OCI-LY3 (cell line): ENCODE measurements at regions not wholly inside any gene's neighbourhood (a gene's known extent, or its start where the extent isn't known, plus 50 kb on each side); places are given as distances from the start of the nearest gene placed in this dataset.

ENCODE experiments used
- H2AFZ ChIP-seq: fragments of 200-600, 300-600 bp; shearing (Covaris generic); 2 replicates; pipeline ENCODE4 v1.6.0; 2014; ENCODE audit warnings: antibody characterized with exemption, low read depth, low read length
- H3K27ac ChIP-seq: fragments of 200-600, 300-600 bp; sonication (generic); 2 replicates; pipeline ENCODE4 v1.5.1; 2014; ENCODE audit warnings: mild to moderate bottlenecking, low read length, moderate library complexity, mixed read lengths
- H3K27me3 ChIP-seq: fragments of 200-600, 300-600 bp; sonication (generic); 2 replicates; pipeline ENCODE4 v1.6.1; 2014; ENCODE audit warnings: low read depth, low read length, mixed read lengths
- H3K36me3 ChIP-seq: fragments of 200-600, 300-600 bp; sonication (generic); replicated peaks from 2 replicates; pipeline ENCODE3; 2014; ENCODE audit warnings: low read depth, low read length, mixed read lengths
- H3K4me1 ChIP-seq: fragments of 300-600, 200-600 bp; sonication (generic); 2 replicates; pipeline ENCODE4 v1.6.1; 2014; ENCODE audit warnings: low read length, mixed read lengths
- H3K4me2 ChIP-seq: fragments of 200-600, 300-600 bp; sonication (generic); 2 replicates; pipeline ENCODE4 v1.6.1; 2014; ENCODE audit warnings: low read length, mixed read lengths
- H3K4me3 ChIP-seq: fragments of 300-600, 200-600 bp; sonication (generic); 2 replicates; pipeline ENCODE4 v1.5.1; 2014; ENCODE audit warnings: antibody characterized with exemption, mild to moderate bottlenecking, low read length, moderate library complexity
- H3K79me2 ChIP-seq: fragments of 300-600, 200-600 bp; shearing (Covaris generic); 2 replicates; pipeline ENCODE4 v1.6.1; 2014; ENCODE audit warnings: mild to moderate bottlenecking, low read length, mixed read lengths
- H3K9ac ChIP-seq: fragments of 300-600, 200-600 bp; shearing (Covaris generic); 2 replicates; pipeline ENCODE4 v1.6.0; 2014; ENCODE audit warnings: mild to moderate bottlenecking, low read length, moderate library complexity
- H3K9me3 ChIP-seq: fragments of 200-600, 300-600 bp; shearing (Covaris generic); 2 replicates; pipeline ENCODE4 v1.6.1; 2014; ENCODE audit warnings: low read length, mixed read lengths; ENCODE audit not compliant: insufficient read depth
- H4K20me1 ChIP-seq: fragments of 200-600, 300-600 bp; sonication (generic); 2 replicates; pipeline ENCODE4 v1.6.1; 2016; ENCODE audit warnings: low read length, mixed read lengths; ENCODE audit not compliant: insufficient read depth
- EZH2phosphoT487 ChIP-seq: fragments of 200-600 bp; shearing (Covaris generic); IDR thresholded peaks from 2 replicates; pipeline ENCODE4 v1.6.1; 2018; ENCODE audit warnings: antibody characterized with exemption, mixed run types, low read depth
- TF ChIP-seq, protein P1 (sequence below): fragments of 200-600, 300-600 bp; sonication (generic); IDR thresholded peaks from 2 replicates; pipeline ENCODE4 v1.5.1; 2014; ENCODE audit warnings: antibody characterized with exemption, low read length, low read depth

GRCh38 chr18:10242936-10243680 is 211.3 kb upstream of the APCDD1 start:
- H2AFZ ChIP-seq, result no peak overlapping the region
- no peak for TF ChIP-seq EZH2phosphoT487
- TF ChIP-seq, protein P1, sequence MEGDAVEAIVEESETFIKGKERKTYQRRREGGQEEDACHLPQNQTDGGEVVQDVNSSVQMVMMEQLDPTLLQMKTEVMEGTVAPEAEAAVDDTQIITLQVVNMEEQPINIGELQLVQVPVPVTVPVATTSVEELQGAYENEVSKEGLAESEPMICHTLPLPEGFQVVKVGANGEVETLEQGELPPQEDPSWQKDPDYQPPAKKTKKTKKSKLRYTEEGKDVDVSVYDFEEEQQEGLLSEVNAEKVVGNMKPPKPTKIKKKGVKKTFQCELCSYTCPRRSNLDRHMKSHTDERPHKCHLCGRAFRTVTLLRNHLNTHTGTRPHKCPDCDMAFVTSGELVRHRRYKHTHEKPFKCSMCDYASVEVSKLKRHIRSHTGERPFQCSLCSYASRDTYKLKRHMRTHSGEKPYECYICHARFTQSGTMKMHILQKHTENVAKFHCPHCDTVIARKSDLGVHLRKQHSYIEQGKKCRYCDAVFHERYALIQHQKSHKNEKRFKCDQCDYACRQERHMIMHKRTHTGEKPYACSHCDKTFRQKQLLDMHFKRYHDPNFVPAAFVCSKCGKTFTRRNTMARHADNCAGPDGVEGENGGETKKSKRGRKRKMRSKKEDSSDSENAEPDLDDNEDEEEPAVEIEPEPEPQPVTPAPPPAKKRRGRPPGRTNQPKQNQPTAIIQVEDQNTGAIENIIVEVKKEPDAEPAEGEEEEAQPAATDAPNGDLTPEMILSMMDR, result no peak
- no peak overlapping the region for H3K27ac ChIP-seq
- H3K27me3 ChIP-seq, result no peaks in the 10 kb centered on the region; the same call in 1 of the 2 replicates
- H4K20me1 ChIP-seq, result no peaks in the 10 kb centered on the region
- no peaks in the 10 kb centered on the region for H3K9me3 ChIP-seq
- no peak overlapping the region for H3K4me3 ChIP-seq
- H3K36me3 ChIP-seq, result no peaks in the 10 kb centered on the region
- H3K9ac ChIP-seq, result no peak overlapping the region
- no peaks in the 10 kb centered on the region for H3K4me1 ChIP-seq
- H3K79me2 ChIP-seq, result no peaks in the 10 kb centered on the region
- no peak overlapping the region for H3K4me2 ChIP-seq

DNA sequence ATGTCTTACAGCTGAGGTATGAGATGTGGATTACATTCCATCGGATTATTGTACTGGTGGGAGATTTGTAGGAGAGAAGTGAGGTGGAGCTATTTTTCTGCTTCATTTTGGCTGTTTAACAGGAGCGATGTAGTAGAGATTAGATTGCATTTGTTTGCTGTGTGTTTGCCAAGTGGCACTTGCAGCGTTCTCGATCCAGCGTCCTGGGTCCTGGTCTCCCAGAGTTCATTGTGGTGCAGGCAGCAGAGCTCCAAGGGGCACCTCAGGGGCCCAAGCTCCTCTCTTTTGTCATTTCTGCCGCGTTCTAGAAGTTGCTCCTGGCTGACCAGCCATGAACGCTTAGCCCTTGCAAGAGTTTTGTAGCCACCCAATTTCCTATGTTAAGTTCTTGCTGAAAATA is 210.1 kb upstream of the APCDD1 start:
- H3K9me3 ChIP-seq, result no peaks in the 10 kb centered on the region
- H3K9ac ChIP-seq, result no peak overlapping the region
- no peaks in the 10 kb centered on the region for H3K4me1 ChIP-seq
- H3K4me2 ChIP-seq, result no peak overlapping the region
- H3K36me3 ChIP-seq, result no peaks in the 10 kb centered on the region
- H3K27me3 ChIP-seq, result no peaks in the 10 kb centered on the region; the same call in 1 of the 2 replicates
- no peaks in the 10 kb centered on the region for H3K79me2 ChIP-seq
- no peak overlapping the region for H2AFZ ChIP-seq
- TF ChIP-seq EZH2phosphoT487, result no peak
- TF ChIP-seq, protein P1, result no peak
- H4K20me1 ChIP-seq, result no peaks in the 10 kb centered on the region
- no peak overlapping the region for H3K27ac ChIP-seq
- no peak overlapping the region for H3K4me3 ChIP-seq

DNA sequence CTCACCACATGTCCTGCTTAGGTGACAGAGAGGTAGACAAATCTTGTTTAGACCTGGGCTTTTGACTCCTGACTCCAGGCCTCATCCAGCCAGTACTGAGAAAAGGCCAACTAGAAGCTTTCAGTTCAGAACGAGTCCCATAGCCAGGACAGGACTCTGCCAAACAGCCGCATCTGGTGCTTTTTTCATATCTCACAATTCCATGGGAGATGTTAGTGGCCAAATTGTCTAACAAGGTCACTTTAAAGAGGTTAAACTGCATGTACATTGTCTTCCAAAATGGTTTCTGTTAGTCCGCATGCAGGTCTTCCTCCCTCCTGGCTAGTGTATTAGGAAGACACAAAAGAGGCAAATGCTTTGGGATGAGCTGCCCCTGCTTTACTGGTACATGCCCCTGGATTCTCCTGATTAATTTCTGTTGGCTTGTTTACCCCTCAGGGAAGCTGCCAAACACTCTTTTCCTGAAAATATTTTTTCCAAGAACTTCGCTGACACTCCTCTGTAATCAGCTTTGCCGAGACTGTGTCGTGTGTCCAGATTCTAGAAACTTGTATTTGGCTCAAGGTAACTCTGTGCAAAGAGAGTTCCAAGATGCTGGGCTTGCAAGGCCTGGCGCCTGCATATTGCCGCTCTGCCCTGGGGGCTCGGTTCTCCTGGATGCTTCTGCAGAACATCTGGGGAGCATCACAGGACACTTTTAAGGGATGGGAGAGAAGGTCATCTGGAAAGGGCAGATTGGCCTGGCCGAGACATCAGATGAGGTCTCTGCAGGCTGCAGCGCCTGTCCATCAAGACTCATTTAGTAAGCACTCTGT is 209.2 kb upstream of the APCDD1 start:
- no peaks in the 10 kb centered on the region for H3K79me2 ChIP-seq
- TF ChIP-seq, protein P1, result no peak
- TF ChIP-seq EZH2phosphoT487, result no peak
- no peak overlapping the region for H3K27ac ChIP-seq
- no peak overlapping the region for H3K4me2 ChIP-seq
- no peaks in the 10 kb centered on the region for H3K36me3 ChIP-seq
- H4K20me1 ChIP-seq, result no peaks in the 10 kb centered on the region
- no peak overlapping the region for H2AFZ ChIP-seq
- H3K4me3 ChIP-seq, result no peak overlapping the region
- no peaks in the 10 kb centered on the region for H3K9me3 ChIP-seq
- H3K9ac ChIP-seq, result no peak overlapping the region
- no peaks in the 10 kb centered on the region; the same call in 1 of the 2 replicates for H3K27me3 ChIP-seq
- no peaks in the 10 kb centered on the region for H3K4me1 ChIP-seq

DNA sequence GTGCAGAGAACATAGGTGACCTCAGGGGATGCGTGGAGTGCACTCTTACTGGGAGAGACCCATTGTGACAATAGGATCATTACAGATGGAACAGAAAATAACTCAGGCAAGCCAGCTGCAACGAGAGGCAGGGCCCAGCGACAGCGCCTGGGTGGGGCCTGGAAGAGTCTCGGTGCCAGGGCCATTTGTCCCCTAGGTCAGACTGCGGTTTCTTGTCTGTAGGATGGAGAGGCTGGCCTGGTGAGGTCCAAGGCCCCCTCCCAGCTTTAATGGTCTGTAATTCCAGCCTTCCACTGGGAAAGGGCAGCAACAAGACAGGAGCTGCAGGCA is 208.6 kb upstream of the APCDD1 start:
- no peaks in the 10 kb centered on the region; the same call in 1 of the 2 replicates for H3K27me3 ChIP-seq
- H4K20me1 ChIP-seq, result no peaks in the 10 kb centered on the region
- no peak overlapping the region for H3K4me3 ChIP-seq
- H2AFZ ChIP-seq, result no peak overlapping the region
- H3K4me1 ChIP-seq, result no peaks in the 10 kb centered on the region
- H3K79me2 ChIP-seq, result no peaks in the 10 kb centered on the region
- no peaks in the 10 kb centered on the region for H3K36me3 ChIP-seq
- TF ChIP-seq, protein P1, result no peak
- H3K4me2 ChIP-seq, result no peak overlapping the region
- H3K9ac ChIP-seq, result no peak overlapping the region
- no peak overlapping the region for H3K27ac ChIP-seq
- no peaks in the 10 kb centered on the region for H3K9me3 ChIP-seq
